CD8-positive, alpha-beta memory T cell (primary cell): ENCODE measurements at regions not wholly inside any gene's neighbourhood (a gene's known extent, or its start where the extent isn't known, plus 50 kb on each side); places are given as distances from the start of the nearest gene placed in this dataset.
A peak's percentile ranks its signal among the peaks of the same experiment; 100 is the strongest.

Experiments
- CTCF ChIA-PET: fragments of 350-600 bp; sonication (Branson Sonifier 250); formaldehyde crosslinking; loops from one replicate; lab custom pipeline; 2021; ENCODE audit warnings: antibody characterized with exemption; lab: Charles Lee
- POLR2A ChIA-PET: fragments of 350-600 bp; sonication (Branson Sonifier 250); formaldehyde crosslinking; loops from one replicate; lab custom pipeline; 2021; ENCODE audit warnings: antibody characterized with exemption; lab: Charles Lee
- DNase-seq, 5 donors: peaks; one replicate each; pipeline versions ENCODE4 v3.0.0 to v3.0.0-alpha.2; 2020 to 2022; ENCODE audit warnings: mixed read lengths in 1 of 5
- H3K27ac ChIP-seq: one replicate; pipeline ENCODE4 v1.7.0; 2013; ENCODE audit warnings: low read depth, mild to moderate bottlenecking, low read length, moderate library complexity
- H3K27me3 ChIP-seq: 2 replicates; pipeline ENCODE4 v1.7.0; 2013; ENCODE audit warnings: low read length, mild to moderate bottlenecking; ENCODE audit not compliant: insufficient read depth, poor library complexity, severe bottlenecking
- H3K36me3 ChIP-seq: 2 replicates; pipeline ENCODE4 v1.7.0; 2013; ENCODE audit warnings: mild to moderate bottlenecking, low read length, moderate library complexity; ENCODE audit not compliant: insufficient read depth
- H3K4me1 ChIP-seq: 2 replicates; pipeline ENCODE4 v1.7.0; 2013; ENCODE audit warnings: mild to moderate bottlenecking, low read length, moderate library complexity; ENCODE audit not compliant: insufficient read depth
- H3K4me3 ChIP-seq: 2 replicates; pipeline ENCODE4 v1.7.0; 2013; ENCODE audit warnings: mild to moderate bottlenecking, low read length
- H3K9me3 ChIP-seq: 2 replicates; pipeline ENCODE4 v1.7.0; 2013; ENCODE audit warnings: mild to moderate bottlenecking, low read length
- H3K27ac Mint-ChIP-seq, 8 donors: one replicate each; pipeline ENCODE4 v1.8.0; 2020 to 2021; ENCODE audit warnings: mixed read lengths in 8 of 8, mild to moderate bottlenecking in 6 of 8, inconsistent platforms in 3 of 8, moderate library complexity in 3 of 8
- H3K27me3 Mint-ChIP-seq, 2 donors: one replicate each; pipeline ENCODE4 v1.8.0; 2020 to 2021; ENCODE audit warnings: mixed read lengths in 2 of 2, mild to moderate bottlenecking in 1 of 2, moderate library complexity in 1 of 2
- H3K36me3 Mint-ChIP-seq, 3 donors: one replicate each; pipeline ENCODE4 v1.8.0; 2020 to 2021; ENCODE audit warnings: mixed read lengths in 3 of 3, inconsistent platforms in 1 of 3, mild to moderate bottlenecking in 1 of 3
- H3K4me1 Mint-ChIP-seq, 3 donors: one replicate each; pipeline ENCODE4 v1.8.0; 2020 to 2021; ENCODE audit warnings: mixed read lengths in 3 of 3, inconsistent platforms in 1 of 3, mild to moderate bottlenecking in 1 of 3
- H3K4me3 Mint-ChIP-seq, 7 donors: one replicate each; pipeline ENCODE4 v1.8.0; 2020 to 2021; ENCODE audit warnings: mixed read lengths in 7 of 7, mild to moderate bottlenecking in 6 of 7, moderate library complexity in 4 of 7, inconsistent platforms in 2 of 7
- H3K9me3 Mint-ChIP-seq, 5 donors: one replicate each; pipeline ENCODE4 v1.8.0; 2020 to 2022; ENCODE audit warnings: mixed read lengths in 5 of 5, mild to moderate bottlenecking in 3 of 5, moderate library complexity in 2 of 5, inconsistent platforms in 1 of 5

GRCh38 chr13:26978081-26978860 lies 193.3 kb downstream of the USP12 start:
- Histone ChIP-seq H3K4me3 (no peak overlapping the region), H3K9me3 (no peaks in the 10 kb centered on the region), H3K27me3 (no peaks in the 10 kb centered on the region), H3K27ac (no peak overlapping the region), H3K36me3 (no peaks in the 10 kb centered on the region), H3K4me1 (no peaks in the 10 kb centered on the region)
- DNase-seq = no peak
- no peak overlapping the region for H3K4me3 Mint-ChIP-seq
- no peaks in the 10 kb centered on the region for H3K36me3 Mint-ChIP-seq
- H3K27ac Mint-ChIP-seq = peak overlapping the region in 2 of 8 donors; percentile 47 to 70
- H3K4me1 Mint-ChIP-seq = peaks cover 3 to 9% (median 8%) of the 10 kb centered on the region in 3 donors
- no peaks in the 10 kb centered on the region for H3K9me3 Mint-ChIP-seq
- peaks cover 5 to 10% of the 10 kb centered on the region in 2 donors for H3K27me3 Mint-ChIP-seq
- POLR2A ChIA-PET = no interaction called here
- CTCF ChIA-PET = no interaction called here

GRCh38 chr13:26977541-26977940 lies 194.1 kb downstream of the USP12 start:
- no peaks in the 10 kb centered on the region for H3K36me3 ChIP-seq
- peak overlapping the region in 1 of 7 donors; percentile 20 for H3K4me3 Mint-ChIP-seq
- no peak overlapping the region for H3K27ac ChIP-seq
- H3K27me3 ChIP-seq = no peaks in the 10 kb centered on the region
- H3K9me3 Mint-ChIP-seq = no peaks in the 10 kb centered on the region
- H3K9me3 ChIP-seq = no peaks in the 10 kb centered on the region
- peaks cover 4 to 10% of the 10 kb centered on the region in 2 donors for H3K27me3 Mint-ChIP-seq
- no peaks in the 10 kb centered on the region for H3K4me1 ChIP-seq
- no peak overlapping the region for H3K4me3 ChIP-seq
- CTCF ChIA-PET = no interaction called here
- H3K27ac Mint-ChIP-seq = peak overlapping the region in 2 of 8 donors; percentile 18 to 78
- POLR2A ChIA-PET = no interaction called here
- H3K36me3 Mint-ChIP-seq = peaks cover 0 to 1% (median 0%) of the 10 kb centered on the region in 3 donors
- H3K4me1 Mint-ChIP-seq = peaks cover 3 to 10% (median 9%) of the 10 kb centered on the region in 3 donors
- DNase-seq = no peak

GRCh38 chr13:26976313-26976712 lies 195.3 kb downstream of the USP12 start:
- peaks cover 4 to 10% of the 10 kb centered on the region in 2 donors for H3K27me3 Mint-ChIP-seq
- no peak overlapping the region for H3K4me3 Mint-ChIP-seq
- no peaks in the 10 kb centered on the region for H3K9me3 ChIP-seq
- no peak for DNase-seq
- peaks cover 9 to 15% (median 13%) of the 10 kb centered on the region in 3 donors for H3K4me1 Mint-ChIP-seq
- peak overlapping the region in 1 of 8 donors; percentile 56 for H3K27ac Mint-ChIP-seq
- no peaks in the 10 kb centered on the region for H3K9me3 Mint-ChIP-seq
- no peaks in the 10 kb centered on the region for H3K36me3 ChIP-seq
- H3K4me3 ChIP-seq = no peak overlapping the region
- H3K27ac ChIP-seq = peak overlapping the region; percentile 9
- H3K36me3 Mint-ChIP-seq = peaks cover 0 to 1% (median 0%) of the 10 kb centered on the region in 3 donors
- POLR2A ChIA-PET = no interaction called here
- no peaks in the 10 kb centered on the region for H3K4me1 ChIP-seq
- H3K27me3 ChIP-seq = no peaks in the 10 kb centered on the region
- CTCF ChIA-PET = interaction anchor here (1.1 to 1.3 kb wide), 2 partner anchors 10 to 294 kb away, joined by 3 to 4 read pairs; partner anchors contain the start of gene RASL11A

GRCh38 chr13:26973946-26974345 lies 197.7 kb downstream of the USP12 start:
- H3K27ac Mint-ChIP-seq = peak overlapping the region in 1 of 8 donors; percentile 50
- no peaks in the 10 kb centered on the region for H3K9me3 Mint-ChIP-seq
- H3K4me3 Mint-ChIP-seq = no peak overlapping the region
- POLR2A ChIA-PET = no interaction called here
- H3K9me3 ChIP-seq = no peaks in the 10 kb centered on the region
- no peaks in the 10 kb centered on the region for H3K4me1 ChIP-seq
- peaks cover 0 to 1% (median 0%) of the 10 kb centered on the region in 3 donors for H3K36me3 Mint-ChIP-seq
- H3K36me3 ChIP-seq = no peaks in the 10 kb centered on the region
- no peak for DNase-seq
- CTCF ChIA-PET = interaction anchor here (1.5 to 2.6 kb wide), 2 partner anchors 10 to 388 kb away, joined by 5 to 8 read pairs; no protein-coding TSS in a partner anchor
- H3K27me3 ChIP-seq = no peaks in the 10 kb centered on the region
- H3K27me3 Mint-ChIP-seq = peaks cover 4 to 5% of the 10 kb centered on the region in 2 donors
- H3K4me1 Mint-ChIP-seq = peaks cover 6 to 11% (median 8%) of the 10 kb centered on the region in 3 donors
- H3K4me3 ChIP-seq = no peak overlapping the region
- H3K27ac ChIP-seq = no peak overlapping the region

- no peak for DNase-seq
- no peaks in the 10 kb centered on the region for H3K9me3 ChIP-seq
- no peak overlapping the region for H3K4me3 ChIP-seq
- no peaks in the 10 kb centered on the region for H3K27me3 ChIP-seq
- H3K36me3 Mint-ChIP-seq = peaks cover 0 to 1% (median 0%) of the 10 kb centered on the region in 3 donors
- H3K4me1 Mint-ChIP-seq = peaks cover 4 to 9% (median 6%) of the 10 kb centered on the region in 3 donors
- POLR2A ChIA-PET = no interaction called here
- peaks cover 0 to 5% of the 10 kb centered on the region in 2 donors for H3K27me3 Mint-ChIP-seq
- no peaks in the 10 kb centered on the region for H3K9me3 Mint-ChIP-seq
- no peak overlapping the region for H3K4me3 Mint-ChIP-seq
- H3K4me1 ChIP-seq = no peaks in the 10 kb centered on the region
- H3K36me3 ChIP-seq = no peaks in the 10 kb centered on the region
- CTCF ChIA-PET = interaction anchor here (2.1 to 2.6 kb wide), 3 partner anchors 12 to 388 kb away, joined by 8 to 10 read pairs (median 9); no protein-coding TSS in a partner anchor
- H3K27ac ChIP-seq = no peak overlapping the region
- H3K27ac Mint-ChIP-seq = peak overlapping the region in 1 of 8 donors; percentile 0
Measured at GRCh38 chr13:26973295-26973694, 198.3 kb downstream of the USP12 start.

- H3K27ac Mint-ChIP-seq = peak overlapping the region in 4 of 8 donors; percentile 21 to 75 (median 58)
- POLR2A ChIA-PET = no interaction called here
- CTCF ChIA-PET = interaction anchor here (0.7 to 2.5 kb wide), 4 partner anchors 8 to 389 kb away, joined by 3 to 10 read pairs (median 7); no protein-coding TSS in a partner anchor
- peaks cover 4 to 9% (median 6%) of the 10 kb centered on the region in 3 donors for H3K4me1 Mint-ChIP-seq
- Histone ChIP-seq H3K36me3 (no peaks in the 10 kb centered on the region), H3K4me1 (no peaks in the 10 kb centered on the region), H3K9me3 (no peaks in the 10 kb centered on the region), H3K4me3 (no peak overlapping the region), H3K27ac (no peak overlapping the region), H3K27me3 (no peaks in the 10 kb centered on the region)
- DNase-seq = no peak
- H3K36me3 Mint-ChIP-seq = peaks cover 0 to 1% (median 0%) of the 10 kb centered on the region in 3 donors
- no peak overlapping the region for H3K4me3 Mint-ChIP-seq
- H3K27me3 Mint-ChIP-seq = peaks cover 0 to 5% of the 10 kb centered on the region in 2 donors
- H3K9me3 Mint-ChIP-seq = no peaks in the 10 kb centered on the region
Measured at GRCh38 chr13:26971990-26972887, 199.4 kb downstream of the USP12 start.

- POLR2A ChIA-PET = no interaction called here
- CTCF ChIA-PET = no interaction called here
Measured at GRCh38 chr13:26968431-26969341, 202.9 kb downstream of the USP12 start.

More at GRCh38 chr13:26968431-26969341, 202.9 kb downstream of the USP12 start:
- no peaks in the 10 kb centered on the region for H3K27me3 ChIP-seq
- no peak overlapping the region for H3K4me3 ChIP-seq
- Mint-ChIP-seq H3K4me1 (peaks cover 4 to 9% (median 6%) of the 10 kb centered on the region in 3 donors), H3K27ac (no peak overlapping the region), H3K4me3 (no peak overlapping the region), H3K27me3 (peaks cover 0 to 3% of the 10 kb centered on the region in 2 donors), H3K9me3 (no peaks in the 10 kb centered on the region), H3K36me3 (peaks cover 0 to 1% (median 0%) of the 10 kb centered on the region in 3 donors)
- no peaks in the 10 kb centered on the region for H3K36me3 ChIP-seq
- no peaks in the 10 kb centered on the region for H3K9me3 ChIP-seq
- no peak overlapping the region for H3K27ac ChIP-seq
- no peaks in the 10 kb centered on the region for H3K4me1 ChIP-seq
- DNase-seq = no peak
